ENCODE measurements at regions not wholly inside any gene's neighbourhood (a gene's known extent, or its start where the extent isn't known, plus 50 kb on each side); places are given as distances from the start of the nearest gene placed in this dataset.

DNA sequence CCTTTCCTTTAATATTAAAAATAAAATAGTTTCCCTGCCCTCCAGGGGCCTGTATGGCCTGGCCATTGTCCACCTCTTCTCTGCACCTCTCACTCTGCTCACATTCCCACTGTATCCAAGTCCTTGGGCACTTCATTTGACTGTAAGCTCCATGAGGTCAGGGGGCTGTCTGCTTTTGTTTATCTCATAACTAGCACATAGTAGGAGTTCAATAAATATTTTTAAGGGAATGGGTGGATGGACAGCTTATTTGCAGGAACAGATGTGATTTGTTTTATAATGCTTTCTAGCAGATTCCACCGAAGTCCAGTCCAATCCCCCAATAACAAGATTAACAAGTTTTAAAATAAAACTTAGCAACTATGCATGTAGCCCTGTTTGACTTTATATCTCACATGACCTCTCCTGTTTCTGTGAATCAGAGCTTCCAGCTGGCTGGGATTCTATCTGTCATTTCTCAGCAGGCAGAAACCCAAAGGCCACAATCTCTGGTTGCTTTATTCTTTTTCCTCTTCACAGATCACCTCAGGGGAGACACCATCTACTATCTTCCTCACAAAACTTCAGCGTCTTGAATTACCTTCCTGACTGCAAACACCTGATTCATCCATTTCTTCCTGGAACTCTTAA, 123.0 kb upstream of the NR2F2 start:
- TF ChIP-seq CTCF (IDR thresholded peaks at IDR 0.05; ENCODE audit: control extremely low read depth in 1 of 3, insufficient read depth in 1 of 3, low read depth in 1 of 3, low read length in 3 of 3): no peak
- TF ChIP-seq RAD21 (IDR thresholded peaks at IDR 0.05 in 1 of 2, conservative IDR thresholded peaks at IDR 0.05 in 1 of 2; ENCODE audit: low read depth in 2 of 2, low read length in 2 of 2): no peak
- TF ChIP-seq SP1 (IDR thresholded peaks at IDR 0.05; ENCODE audit: low read depth, low read length): no peak
- TF ChIP-seq JUND (IDR thresholded peaks at IDR 0.05; ENCODE audit: low read length): no peak
- no peak for TF ChIP-seq CEBPB (IDR thresholded peaks at IDR 0.05; ENCODE audit: low read depth, low read length)
- no peak for TF ChIP-seq BRCA1 (IDR thresholded peaks at IDR 0.05; ENCODE audit: low read depth, low read length)
- TF ChIP-seq TAF1 (IDR thresholded peaks at IDR 0.05; ENCODE audit: low read depth, low read length): no peak
- TF ChIP-seq CBX8 (IDR thresholded peaks at IDR 0.05; ENCODE audit: borderline replicate concordance, low read depth, low read length): no peak
- TF ChIP-seq YY1 (IDR thresholded peaks at IDR 0.05; ENCODE audit: low read depth, low read length): no peak
- TF ChIP-seq, protein P1, sequence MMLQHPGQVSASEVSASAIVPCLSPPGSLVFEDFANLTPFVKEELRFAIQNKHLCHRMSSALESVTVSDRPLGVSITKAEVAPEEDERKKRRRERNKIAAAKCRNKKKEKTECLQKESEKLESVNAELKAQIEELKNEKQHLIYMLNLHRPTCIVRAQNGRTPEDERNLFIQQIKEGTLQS (IDR thresholded peaks at IDR 0.05; ENCODE audit: insufficient read depth, low read depth, low read length): no peak
- no peak for TF ChIP-seq RNF2 (IDR thresholded peaks at IDR 0.05; ENCODE audit: borderline replicate concordance, low read depth, low read length, missing control alignments, poor library complexity, severe bottlenecking)

Data from H1 (cell line).